ENCODE measurements at regions not wholly inside any gene's neighbourhood (a gene's known extent, or its start where the extent isn't known, plus 50 kb on each side); places are given as distances from the start of the nearest gene placed in this dataset.

DNA sequence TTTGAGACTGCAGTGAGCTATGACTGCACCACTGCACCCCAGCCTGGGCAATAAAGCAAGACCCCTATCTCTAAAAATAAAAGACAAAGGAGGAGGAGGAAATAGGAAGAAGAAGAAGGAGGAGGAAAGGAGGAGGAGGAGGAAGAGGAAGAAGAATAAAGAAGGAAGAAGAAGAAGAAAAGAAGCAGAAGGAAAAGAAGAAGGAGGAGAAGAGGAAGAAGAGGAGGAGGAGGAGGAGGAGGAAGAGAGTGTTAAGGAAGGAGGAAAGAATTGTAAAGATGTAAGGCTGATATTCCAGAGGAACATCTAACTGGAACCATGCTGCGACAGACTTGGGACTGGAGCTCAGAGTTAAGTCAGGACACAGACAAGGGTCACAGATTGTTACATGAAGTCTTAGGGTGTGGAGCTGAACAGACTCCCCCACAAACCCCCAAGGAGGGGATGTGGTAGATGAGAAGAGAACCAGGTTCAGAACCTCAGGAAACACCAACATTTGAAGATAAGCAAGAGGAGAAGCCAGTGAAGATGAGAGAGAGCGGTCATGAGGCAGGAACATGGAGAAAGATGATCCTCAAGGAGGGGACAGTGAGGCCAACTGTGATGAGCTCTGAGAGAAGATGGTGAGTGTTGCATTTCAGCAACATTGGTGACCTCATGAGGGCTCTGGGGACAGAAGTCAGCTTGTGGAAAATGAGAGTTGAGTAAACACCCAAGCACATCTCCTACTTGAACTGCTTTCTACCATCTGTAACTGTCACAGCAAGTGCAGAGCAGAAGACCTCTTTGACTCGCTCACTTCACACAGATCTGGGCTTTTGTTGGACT lies 118.2 kb downstream of the CD164 start:
- TF ChIP-seq EP300 (IDR thresholded peaks at IDR 0.05) (no peak), POLR2A (IDR thresholded peaks at IDR 0.05) (no peak)
- TF ChIP-seq, protein P1, sequence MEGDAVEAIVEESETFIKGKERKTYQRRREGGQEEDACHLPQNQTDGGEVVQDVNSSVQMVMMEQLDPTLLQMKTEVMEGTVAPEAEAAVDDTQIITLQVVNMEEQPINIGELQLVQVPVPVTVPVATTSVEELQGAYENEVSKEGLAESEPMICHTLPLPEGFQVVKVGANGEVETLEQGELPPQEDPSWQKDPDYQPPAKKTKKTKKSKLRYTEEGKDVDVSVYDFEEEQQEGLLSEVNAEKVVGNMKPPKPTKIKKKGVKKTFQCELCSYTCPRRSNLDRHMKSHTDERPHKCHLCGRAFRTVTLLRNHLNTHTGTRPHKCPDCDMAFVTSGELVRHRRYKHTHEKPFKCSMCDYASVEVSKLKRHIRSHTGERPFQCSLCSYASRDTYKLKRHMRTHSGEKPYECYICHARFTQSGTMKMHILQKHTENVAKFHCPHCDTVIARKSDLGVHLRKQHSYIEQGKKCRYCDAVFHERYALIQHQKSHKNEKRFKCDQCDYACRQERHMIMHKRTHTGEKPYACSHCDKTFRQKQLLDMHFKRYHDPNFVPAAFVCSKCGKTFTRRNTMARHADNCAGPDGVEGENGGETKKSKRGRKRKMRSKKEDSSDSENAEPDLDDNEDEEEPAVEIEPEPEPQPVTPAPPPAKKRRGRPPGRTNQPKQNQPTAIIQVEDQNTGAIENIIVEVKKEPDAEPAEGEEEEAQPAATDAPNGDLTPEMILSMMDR (IDR thresholded peaks at IDR 0.05) = no peak
